H1 (cell line): ENCODE measurements at regions not wholly inside any gene's neighbourhood (a gene's known extent, or its start where the extent isn't known, plus 50 kb on each side); places are given as distances from the start of the nearest gene placed in this dataset.

ENCODE experiments used
- CTCF ChIA-PET: fragments of 300-600 bp; sonication (Branson Sonifier 250); formaldehyde crosslinking; loops from one replicate; lab custom pipeline; 2021; ENCODE audit not compliant: partially characterized antibody; lab: Charles Lee
- POLR2A ChIA-PET: fragments of 300-600 bp; sonication (Branson Sonifier 250); formaldehyde crosslinking; loops from one replicate; lab custom pipeline; 2021; ENCODE audit warnings: inconsistent platforms; ENCODE audit not compliant: partially characterized antibody; lab: Charles Lee
- DNase-seq, 2 experiments: peaks; one replicate each; pipeline versions ENCODE4 v3.0.0 to v3.0.0-alpha.2; 2010 to 2022; ENCODE audit warnings: low spot score in 2 of 2, low read depth in 1 of 2, mixed read lengths in 1 of 2
- FAIRE-seq: peaks from 2 replicates; lab custom pipeline; 2011; peaks lifted over from hg19 to GRCh38; lab: Jason Lieb, UNC
- H2AFZ ChIP-seq: 2 replicates; pipeline ENCODE4 v1.8.1; 2012; ENCODE audit warnings: low read length, inconsistent platforms
- H2AK5ac ChIP-seq: 2 replicates; pipeline ENCODE4 v1.6.1; 2013; ENCODE audit warnings: low read depth, low read length
- H2BK120ac ChIP-seq: replicated peaks from 2 replicates; pipeline ENCODE3; 2013; ENCODE audit warnings: low read depth, low read length, inconsistent platforms
- H2BK12ac ChIP-seq: 2 replicates; pipeline ENCODE4 v1.6.1; 2013; ENCODE audit warnings: low read depth, low read length
- H2BK15ac ChIP-seq: 2 replicates; pipeline ENCODE4 v1.6.1; 2013; ENCODE audit warnings: low read length
- H2BK20ac ChIP-seq: 2 replicates; pipeline ENCODE4 v1.6.1; 2013; ENCODE audit warnings: low read length
- H2BK5ac ChIP-seq: 2 replicates; pipeline ENCODE4 v1.6.1; 2013; ENCODE audit warnings: low read depth, low read length
- H3K14ac ChIP-seq: 2 replicates; pipeline ENCODE4 v1.6.1; 2013; ENCODE audit warnings: inconsistent platforms; ENCODE audit not compliant: insufficient read length
- H3K18ac ChIP-seq: 2 replicates; pipeline ENCODE4 v1.6.1; 2013; ENCODE audit warnings: low read length; ENCODE audit errors: extremely low read depth
- H3K23ac ChIP-seq: 2 replicates; pipeline ENCODE4 v1.6.1; 2013; ENCODE audit warnings: inconsistent platforms; ENCODE audit not compliant: insufficient read length
- H3K23me2 ChIP-seq: 2 replicates; pipeline ENCODE4 v1.6.1; 2013; ENCODE audit warnings: low read depth, low read length
- H3K27ac ChIP-seq: 2 replicates; pipeline ENCODE4 v1.6.1; 2011; ENCODE audit warnings: low read depth, low read length, inconsistent platforms
- H3K27me3 ChIP-seq, 4 experiments: replicated peaks in 1 of 4; 1 replicate in 1 of 4; 2 replicates in 3 of 4; pipeline versions ENCODE4 v1.6.1 to v1.8.1; 2011 to 2013; ENCODE audit warnings: low read length in 3 of 4, mild to moderate bottlenecking in 3 of 4, inconsistent platforms in 2 of 4, mixed read lengths in 2 of 4, moderate library complexity in 1 of 4; ENCODE audit not compliant: control insufficient read depth in 3 of 4, insufficient read depth in 3 of 4; ENCODE audit errors: extremely low read depth in 1 of 4
- H3K36me3 ChIP-seq, 4 experiments: 2 replicates each; pipeline versions ENCODE4 v1.6.1 to v1.8.1; 2011 to 2013; ENCODE audit warnings: mild to moderate bottlenecking in 4 of 4, low read length in 3 of 4, moderate library complexity in 2 of 4, control low read depth in 1 of 4, inconsistent platforms in 1 of 4; ENCODE audit not compliant: insufficient read depth in 4 of 4, control insufficient read depth in 2 of 4
- H3K4ac ChIP-seq: replicated peaks from 2 replicates; pipeline ENCODE3; 2013; ENCODE audit warnings: low read length, low read depth, mixed read lengths, inconsistent platforms; ENCODE audit not compliant: insufficient read length
- H3K4me1 ChIP-seq, 4 experiments: replicated peaks in 1 of 4; 1 replicate in 1 of 4; 2 replicates in 3 of 4; pipeline versions ENCODE4 v1.6.1 to v1.8.1; 2011 to 2013; ENCODE audit warnings: low read length in 3 of 4, inconsistent platforms in 2 of 4, mixed read lengths in 1 of 4; ENCODE audit not compliant: insufficient read depth in 4 of 4, control insufficient read depth in 3 of 4
- H3K4me2 ChIP-seq, 2 experiments: 2 replicates each; pipeline versions ENCODE4 v1.6.1 to v1.8.1; 2011 to 2013; ENCODE audit warnings: low read depth in 2 of 2, low read length in 2 of 2, control low read depth in 1 of 2, inconsistent platforms in 1 of 2, mild to moderate bottlenecking in 1 of 2; ENCODE audit not compliant: insufficient read depth in 1 of 2
- H3K4me3 ChIP-seq, 4 experiments: fragments of 200-600, 300-600 bp in 1 of 4; sonication (generic), shearing (Covaris generic), sonication (Bioruptor Twin) in 1 of 4; 2 replicates each; pipeline versions ENCODE4 v1.5.1 to v1.8.1; 2011 to 2016; ENCODE audit warnings: low read length in 4 of 4, low read depth in 3 of 4, control low read depth in 2 of 4, inconsistent platforms in 2 of 4, mild to moderate bottlenecking in 2 of 4, mixed read lengths in 1 of 4, moderate library complexity in 1 of 4; ENCODE audit not compliant: insufficient read depth in 2 of 4; ENCODE audit errors: extremely low read depth in 1 of 4
- H3K56ac ChIP-seq: replicated peaks from 2 replicates; pipeline ENCODE3; 2013; ENCODE audit warnings: low read depth, mild to moderate bottlenecking, mixed read lengths, low read length, inconsistent platforms; ENCODE audit not compliant: insufficient read length
- H3K79me1 ChIP-seq: 2 replicates; pipeline ENCODE4 v1.6.1; 2013; ENCODE audit warnings: low read depth, low read length, control low read depth
- H3K79me2 ChIP-seq, 2 experiments: 2 replicates each; pipeline versions ENCODE4 v1.6.1 to v1.8.1; 2012 to 2013; ENCODE audit warnings: low read length in 2 of 2, mild to moderate bottlenecking in 2 of 2, inconsistent platforms in 1 of 2; ENCODE audit not compliant: insufficient read depth in 2 of 2, control insufficient read depth in 1 of 2
- H3K9ac ChIP-seq, 4 experiments: replicated peaks in 1 of 4; 1 replicate in 1 of 4; 2 replicates in 3 of 4; pipeline versions ENCODE4 v1.6.1 to v1.8.1; 2011 to 2013; ENCODE audit warnings: low read depth in 3 of 4, low read length in 3 of 4, control low read depth in 2 of 4, mild to moderate bottlenecking in 2 of 4, moderate library complexity in 2 of 4, inconsistent platforms in 1 of 4; ENCODE audit errors: extremely low read depth in 1 of 4
- H3K9me3 ChIP-seq, 2 experiments: 2 replicates each; pipeline versions ENCODE4 v1.6.1 to v1.8.1; 2012 to 2013; ENCODE audit warnings: mild to moderate bottlenecking in 2 of 2, moderate library complexity in 2 of 2, control low read depth in 1 of 2, inconsistent platforms in 1 of 2, low read depth in 1 of 2, low read length in 1 of 2, mixed read lengths in 1 of 2; ENCODE audit not compliant: insufficient read depth in 2 of 2
- H4K20me1 ChIP-seq, 2 experiments: replicated peaks in 1 of 2; 2 replicates each; pipeline versions ENCODE3 to v1.8.1; 2011 to 2013; ENCODE audit warnings: inconsistent platforms in 2 of 2, low read length in 2 of 2, mild to moderate bottlenecking in 1 of 2; ENCODE audit not compliant: insufficient read depth in 2 of 2, control insufficient read depth in 1 of 2
- H4K5ac ChIP-seq: 2 replicates; pipeline ENCODE4 v1.6.1; 2013; ENCODE audit warnings: low read length, low read depth, mixed read lengths, inconsistent platforms; ENCODE audit not compliant: insufficient read length
- H4K8ac ChIP-seq: 2 replicates; pipeline ENCODE4 v1.8.0; 2013; ENCODE audit warnings: mild to moderate bottlenecking, moderate library complexity, low read length, inconsistent platforms; ENCODE audit not compliant: insufficient read depth; ENCODE audit errors: extremely low read depth
- H4K91ac ChIP-seq: replicated peaks from 2 replicates; pipeline ENCODE3; 2013; ENCODE audit warnings: low read length, mixed read lengths, inconsistent platforms; ENCODE audit not compliant: insufficient read length
- WGBS, 2 experiments: shearing (Covaris generic) in 1 of 2; methylation state at CpG; one replicate each; pipeline versions ENCODE4 v1.1.6 to v1.1.7; 2013 to 2015; ENCODE audit warnings: low lambda C conversion rate in 2 of 2, mixed read lengths in 2 of 2, inconsistent platforms in 1 of 2, low coverage in 1 of 2, missing lambda C conversion rate in 1 of 2; ENCODE audit not compliant: insufficient replicate concordance in 2 of 2, insufficient coverage in 1 of 2, insufficient read length in 1 of 2; ENCODE audit errors: extremely low coverage in 1 of 2, missing lambda C conversion rate in 1 of 2; 5-methylcytosine and 5-hydroxymethylcytosine counted together
- TF ChIP-seq, protein P1 (sequence below): fragments of 300-600 bp; sonication (generic); IDR thresholded peaks from 2 replicates; pipeline ENCODE4 v1.7.1; 2012; ENCODE audit warnings: low read length, moderate library complexity, mild to moderate bottlenecking, inconsistent platforms; ENCODE audit not compliant: insufficient replicate concordance

GRCh38 chr17:53560953-53561352 lies 261.8 kb upstream of the KIF2B start:
- Histone ChIP-seq H2BK15ac (no peak overlapping the region), H4K91ac (no peak overlapping the region), H2BK120ac (no peak overlapping the region), H4K8ac (no peak overlapping the region), H2BK5ac (no peak overlapping the region), H4K5ac (no peak overlapping the region), H3K79me1 (no peaks in the 10 kb centered on the region), H3K27me3 (no peaks in the 10 kb centered on the region), H2BK20ac (no peak overlapping the region), H3K4ac (no peak overlapping the region), H3K9me3 (no peaks in the 10 kb centered on the region), H2BK12ac (no peak overlapping the region), H2AK5ac (no peak overlapping the region), H3K23ac (no peak overlapping the region), H3K23me2 (no peaks in the 10 kb centered on the region), H3K4me3 (no peak overlapping the region), H3K9ac (no peak overlapping the region), H3K14ac (no peak overlapping the region), H3K27ac (no peak overlapping the region), H3K56ac (no peak overlapping the region), H3K79me2 (no peaks in the 10 kb centered on the region), H3K4me1 (no peaks in the 10 kb centered on the region), H2AFZ (no peak overlapping the region), H4K20me1 (no peaks in the 10 kb centered on the region), H3K36me3 (no peaks in the 10 kb centered on the region), H3K4me2 (no peak overlapping the region), H3K18ac (no peak overlapping the region)
- FAIRE-seq (no peak), DNase-seq (no peak)
- CTCF ChIA-PET = no interaction called here
- POLR2A ChIA-PET = no interaction called here
- WGBS, 2 experiments = 5% methylated on average over 1 of the region's 1 CpG; no CpG with 5 or more reads in 1 of the 2 experiments
- TF ChIP-seq, protein P1, sequence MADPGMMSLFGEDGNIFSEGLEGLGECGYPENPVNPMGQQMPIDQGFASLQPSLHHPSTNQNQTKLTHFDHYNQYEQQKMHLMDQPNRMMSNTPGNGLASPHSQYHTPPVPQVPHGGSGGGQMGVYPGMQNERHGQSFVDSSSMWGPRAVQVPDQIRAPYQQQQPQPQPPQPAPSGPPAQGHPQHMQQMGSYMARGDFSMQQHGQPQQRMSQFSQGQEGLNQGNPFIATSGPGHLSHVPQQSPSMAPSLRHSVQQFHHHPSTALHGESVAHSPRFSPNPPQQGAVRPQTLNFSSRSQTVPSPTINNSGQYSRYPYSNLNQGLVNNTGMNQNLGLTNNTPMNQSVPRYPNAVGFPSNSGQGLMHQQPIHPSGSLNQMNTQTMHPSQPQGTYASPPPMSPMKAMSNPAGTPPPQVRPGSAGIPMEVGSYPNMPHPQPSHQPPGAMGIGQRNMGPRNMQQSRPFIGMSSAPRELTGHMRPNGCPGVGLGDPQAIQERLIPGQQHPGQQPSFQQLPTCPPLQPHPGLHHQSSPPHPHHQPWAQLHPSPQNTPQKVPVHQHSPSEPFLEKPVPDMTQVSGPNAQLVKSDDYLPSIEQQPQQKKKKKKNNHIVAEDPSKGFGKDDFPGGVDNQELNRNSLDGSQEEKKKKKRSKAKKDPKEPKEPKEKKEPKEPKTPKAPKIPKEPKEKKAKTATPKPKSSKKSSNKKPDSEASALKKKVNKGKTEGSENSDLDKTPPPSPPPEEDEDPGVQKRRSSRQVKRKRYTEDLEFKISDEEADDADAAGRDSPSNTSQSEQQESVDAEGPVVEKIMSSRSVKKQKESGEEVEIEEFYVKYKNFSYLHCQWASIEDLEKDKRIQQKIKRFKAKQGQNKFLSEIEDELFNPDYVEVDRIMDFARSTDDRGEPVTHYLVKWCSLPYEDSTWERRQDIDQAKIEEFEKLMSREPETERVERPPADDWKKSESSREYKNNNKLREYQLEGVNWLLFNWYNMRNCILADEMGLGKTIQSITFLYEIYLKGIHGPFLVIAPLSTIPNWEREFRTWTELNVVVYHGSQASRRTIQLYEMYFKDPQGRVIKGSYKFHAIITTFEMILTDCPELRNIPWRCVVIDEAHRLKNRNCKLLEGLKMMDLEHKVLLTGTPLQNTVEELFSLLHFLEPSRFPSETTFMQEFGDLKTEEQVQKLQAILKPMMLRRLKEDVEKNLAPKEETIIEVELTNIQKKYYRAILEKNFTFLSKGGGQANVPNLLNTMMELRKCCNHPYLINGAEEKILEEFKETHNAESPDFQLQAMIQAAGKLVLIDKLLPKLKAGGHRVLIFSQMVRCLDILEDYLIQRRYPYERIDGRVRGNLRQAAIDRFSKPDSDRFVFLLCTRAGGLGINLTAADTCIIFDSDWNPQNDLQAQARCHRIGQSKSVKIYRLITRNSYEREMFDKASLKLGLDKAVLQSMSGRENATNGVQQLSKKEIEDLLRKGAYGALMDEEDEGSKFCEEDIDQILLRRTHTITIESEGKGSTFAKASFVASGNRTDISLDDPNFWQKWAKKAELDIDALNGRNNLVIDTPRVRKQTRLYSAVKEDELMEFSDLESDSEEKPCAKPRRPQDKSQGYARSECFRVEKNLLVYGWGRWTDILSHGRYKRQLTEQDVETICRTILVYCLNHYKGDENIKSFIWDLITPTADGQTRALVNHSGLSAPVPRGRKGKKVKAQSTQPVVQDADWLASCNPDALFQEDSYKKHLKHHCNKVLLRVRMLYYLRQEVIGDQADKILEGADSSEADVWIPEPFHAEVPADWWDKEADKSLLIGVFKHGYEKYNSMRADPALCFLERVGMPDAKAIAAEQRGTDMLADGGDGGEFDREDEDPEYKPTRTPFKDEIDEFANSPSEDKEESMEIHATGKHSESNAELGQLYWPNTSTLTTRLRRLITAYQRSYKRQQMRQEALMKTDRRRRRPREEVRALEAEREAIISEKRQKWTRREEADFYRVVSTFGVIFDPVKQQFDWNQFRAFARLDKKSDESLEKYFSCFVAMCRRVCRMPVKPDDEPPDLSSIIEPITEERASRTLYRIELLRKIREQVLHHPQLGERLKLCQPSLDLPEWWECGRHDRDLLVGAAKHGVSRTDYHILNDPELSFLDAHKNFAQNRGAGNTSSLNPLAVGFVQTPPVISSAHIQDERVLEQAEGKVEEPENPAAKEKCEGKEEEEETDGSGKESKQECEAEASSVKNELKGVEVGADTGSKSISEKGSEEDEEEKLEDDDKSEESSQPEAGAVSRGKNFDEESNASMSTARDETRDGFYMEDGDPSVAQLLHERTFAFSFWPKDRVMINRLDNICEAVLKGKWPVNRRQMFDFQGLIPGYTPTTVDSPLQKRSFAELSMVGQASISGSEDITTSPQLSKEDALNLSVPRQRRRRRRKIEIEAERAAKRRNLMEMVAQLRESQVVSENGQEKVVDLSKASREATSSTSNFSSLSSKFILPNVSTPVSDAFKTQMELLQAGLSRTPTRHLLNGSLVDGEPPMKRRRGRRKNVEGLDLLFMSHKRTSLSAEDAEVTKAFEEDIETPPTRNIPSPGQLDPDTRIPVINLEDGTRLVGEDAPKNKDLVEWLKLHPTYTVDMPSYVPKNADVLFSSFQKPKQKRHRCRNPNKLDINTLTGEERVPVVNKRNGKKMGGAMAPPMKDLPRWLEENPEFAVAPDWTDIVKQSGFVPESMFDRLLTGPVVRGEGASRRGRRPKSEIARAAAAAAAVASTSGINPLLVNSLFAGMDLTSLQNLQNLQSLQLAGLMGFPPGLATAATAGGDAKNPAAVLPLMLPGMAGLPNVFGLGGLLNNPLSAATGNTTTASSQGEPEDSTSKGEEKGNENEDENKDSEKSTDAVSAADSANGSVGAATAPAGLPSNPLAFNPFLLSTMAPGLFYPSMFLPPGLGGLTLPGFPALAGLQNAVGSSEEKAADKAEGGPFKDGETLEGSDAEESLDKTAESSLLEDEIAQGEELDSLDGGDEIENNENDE = no peak
